GM21717 (cell line): ENCODE measurements at regions not wholly inside any gene's neighbourhood (a gene's known extent, or its start where the extent isn't known, plus 50 kb on each side); places are given as distances from the start of the nearest gene placed in this dataset.

ENCODE experiments used
- ATAC-seq: cut with Tn5 transposase; IDR thresholded peaks from one replicate; pipeline ENCODE4 v1.9.1; 2021; ENCODE audit warnings: mild to moderate bottlenecking, moderate library complexity; ENCODE audit not compliant: unreplicated experiment

GRCh38 chr4:105092356-105092755 lies 54.3 kb upstream of the TET2 start:
- no peak for ATAC-seq

DNA sequence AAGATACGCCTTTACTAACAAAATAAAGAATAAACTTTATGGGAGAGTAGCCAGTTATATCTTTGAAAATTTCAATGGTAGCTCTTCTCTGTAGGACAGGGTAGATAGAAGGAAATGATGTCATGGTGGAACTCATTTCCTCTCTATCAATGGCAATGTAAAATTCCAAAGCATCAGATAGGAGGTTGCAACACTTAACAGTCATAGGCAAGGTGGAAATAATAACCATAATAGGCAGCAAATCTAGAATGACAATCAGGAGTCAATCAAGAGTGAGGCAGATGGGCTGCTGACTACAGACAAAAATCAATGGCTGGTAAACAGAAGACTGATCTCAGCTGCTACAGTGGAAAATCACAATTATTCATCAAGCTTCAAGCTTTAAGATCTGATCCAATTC lies 53.9 kb upstream of the TET2 start:
- ATAC-seq = no peak

GRCh38 chr4:105093975-105094374 lies 52.7 kb upstream of the TET2 start:
- ATAC-seq = no peak
